ENCODE measurements at regions not wholly inside any gene's neighbourhood (a gene's known extent, or its start where the extent isn't known, plus 50 kb on each side); places are given as distances from the start of the nearest gene placed in this dataset.

DNA sequence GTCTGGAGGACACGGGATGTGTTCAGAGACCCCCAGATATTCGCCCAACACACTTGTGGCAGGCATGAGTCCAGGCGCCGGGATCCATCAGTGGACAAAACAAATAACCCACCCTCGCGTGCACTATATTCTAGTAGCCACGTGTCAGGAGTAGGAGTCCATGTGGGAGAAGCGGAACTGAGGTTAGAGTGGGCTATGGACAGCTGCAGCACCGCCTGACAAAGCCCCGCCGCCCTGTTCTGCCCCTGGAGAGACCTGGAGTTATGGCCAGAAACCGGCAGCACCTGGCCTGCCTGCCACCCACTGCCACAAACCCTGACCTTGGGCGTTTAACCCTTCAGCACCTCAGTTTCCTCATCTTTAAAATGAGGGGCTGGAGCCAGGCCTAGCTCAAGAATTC lies 181.0 kb upstream of the RNF32 start:
- H3K9me3 Mint-ChIP-seq, result 0 out of 3 replicates have a peak, but pooled peaks cover 2% of the 10 kb centered on the region
- TF ChIP-seq, protein P1, sequence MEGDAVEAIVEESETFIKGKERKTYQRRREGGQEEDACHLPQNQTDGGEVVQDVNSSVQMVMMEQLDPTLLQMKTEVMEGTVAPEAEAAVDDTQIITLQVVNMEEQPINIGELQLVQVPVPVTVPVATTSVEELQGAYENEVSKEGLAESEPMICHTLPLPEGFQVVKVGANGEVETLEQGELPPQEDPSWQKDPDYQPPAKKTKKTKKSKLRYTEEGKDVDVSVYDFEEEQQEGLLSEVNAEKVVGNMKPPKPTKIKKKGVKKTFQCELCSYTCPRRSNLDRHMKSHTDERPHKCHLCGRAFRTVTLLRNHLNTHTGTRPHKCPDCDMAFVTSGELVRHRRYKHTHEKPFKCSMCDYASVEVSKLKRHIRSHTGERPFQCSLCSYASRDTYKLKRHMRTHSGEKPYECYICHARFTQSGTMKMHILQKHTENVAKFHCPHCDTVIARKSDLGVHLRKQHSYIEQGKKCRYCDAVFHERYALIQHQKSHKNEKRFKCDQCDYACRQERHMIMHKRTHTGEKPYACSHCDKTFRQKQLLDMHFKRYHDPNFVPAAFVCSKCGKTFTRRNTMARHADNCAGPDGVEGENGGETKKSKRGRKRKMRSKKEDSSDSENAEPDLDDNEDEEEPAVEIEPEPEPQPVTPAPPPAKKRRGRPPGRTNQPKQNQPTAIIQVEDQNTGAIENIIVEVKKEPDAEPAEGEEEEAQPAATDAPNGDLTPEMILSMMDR (conservative IDR thresholded peaks at IDR 0.05; ENCODE audit: low read depth in 2 of 2), result no peak
- no peak for TF ChIP-seq ZNF114 (CRISPR knock-in tag; IDR thresholded peaks at IDR 0.05)
- no peak for TF ChIP-seq STAT1 (IDR thresholded peaks at IDR 0.05; ENCODE audit: unreplicated experiment)
- TF ChIP-seq, protein P2, sequence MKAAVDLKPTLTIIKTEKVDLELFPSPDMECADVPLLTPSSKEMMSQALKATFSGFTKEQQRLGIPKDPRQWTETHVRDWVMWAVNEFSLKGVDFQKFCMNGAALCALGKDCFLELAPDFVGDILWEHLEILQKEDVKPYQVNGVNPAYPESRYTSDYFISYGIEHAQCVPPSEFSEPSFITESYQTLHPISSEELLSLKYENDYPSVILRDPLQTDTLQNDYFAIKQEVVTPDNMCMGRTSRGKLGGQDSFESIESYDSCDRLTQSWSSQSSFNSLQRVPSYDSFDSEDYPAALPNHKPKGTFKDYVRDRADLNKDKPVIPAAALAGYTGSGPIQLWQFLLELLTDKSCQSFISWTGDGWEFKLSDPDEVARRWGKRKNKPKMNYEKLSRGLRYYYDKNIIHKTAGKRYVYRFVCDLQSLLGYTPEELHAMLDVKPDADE (IDR thresholded peaks at IDR 0.05), result no peak
- TF ChIP-seq EZH2phosphoT487 (IDR thresholded peaks at IDR 0.05; ENCODE audit: unreplicated experiment), result no peak
- TF ChIP-seq CREB1 (CRISPR knock-in tag; IDR thresholded peaks at IDR 0.05; ENCODE audit: low read depth), result no peak
- TF ChIP-seq ZNF331 (CRISPR knock-in tag; IDR thresholded peaks at IDR 0.05; ENCODE audit: low read depth), result no peak
- no peak for TF ChIP-seq NANOG (IDR thresholded peaks at IDR 0.05; ENCODE audit: borderline replicate concordance)
- no peaks in the 10 kb centered on the region for H3K36me3 Mint-ChIP-seq (ENCODE audit: low read depth)
- Histone ChIP-seq H3K4me1 (ENCODE audit: insufficient read depth) (no peaks in the 10 kb centered on the region), H3K4me3 (no peak overlapping the region), H3K27ac (ENCODE audit: low read depth) (no peak overlapping the region), H3F3A (replicated peaks; ENCODE audit: low read depth) (no peaks in the 10 kb centered on the region), H2AFZ (no peak overlapping the region), H3K79me2 (replicated peaks; ENCODE audit: insufficient read depth) (no peaks in the 10 kb centered on the region), H3K4me2 (no peak overlapping the region), H3K9me2 (ENCODE audit: insufficient read depth) (no peaks in the 10 kb centered on the region), H4K20me1 (replicated peaks; ENCODE audit: insufficient read depth) (no peaks in the 10 kb centered on the region), H3K27me3 (ENCODE audit: insufficient read depth) (no peaks in the 10 kb centered on the region), H3K36me3 (ENCODE audit: insufficient read depth) (no peaks in the 10 kb centered on the region)
- H3K27me3 Mint-ChIP-seq (ENCODE audit: insufficient read depth, low read depth, poor library complexity), result peaks cover 10% of the 10 kb centered on the region
- DNase-seq (ENCODE audit: low spot score) (no peak), ATAC-seq (no peak)
- no peak overlapping the region for H3K4me3 Mint-ChIP-seq
- H3K4me1 Mint-ChIP-seq, result peaks cover 6% of the 10 kb centered on the region; the same call in 1 of the 3 replicates
- H3K27ac Mint-ChIP-seq, result no peak overlapping the region

DNA sequence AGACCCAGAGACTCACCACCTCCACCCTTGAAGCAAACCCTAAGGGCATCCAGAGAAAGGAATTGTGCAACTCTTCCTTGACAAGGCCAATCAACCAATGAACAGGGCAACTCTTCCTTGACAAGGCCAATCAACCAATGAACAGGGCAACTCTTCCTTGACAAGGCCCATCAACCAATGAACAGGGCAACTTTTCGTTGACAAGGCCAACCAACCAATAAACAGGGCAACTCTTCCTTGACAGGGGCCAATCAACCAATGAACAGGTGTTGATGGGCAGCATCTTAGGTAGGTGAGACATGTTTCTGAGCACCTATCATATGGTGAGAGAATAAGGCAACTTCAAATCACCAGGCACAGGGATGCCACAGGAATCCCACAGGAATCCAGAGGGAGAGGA lies 181.5 kb upstream of the RNF32 start:
- Histone ChIP-seq H3K79me2 (replicated peaks; ENCODE audit: insufficient read depth) (no peaks in the 10 kb centered on the region), H3K36me3 (ENCODE audit: insufficient read depth) (no peaks in the 10 kb centered on the region), H3K27me3 (ENCODE audit: insufficient read depth) (no peaks in the 10 kb centered on the region), H3K4me3 (no peak overlapping the region), H4K20me1 (replicated peaks; ENCODE audit: insufficient read depth) (no peaks in the 10 kb centered on the region), H3F3A (replicated peaks; ENCODE audit: low read depth) (no peaks in the 10 kb centered on the region), H2AFZ (no peak overlapping the region), H3K4me2 (no peak overlapping the region), H3K9me2 (ENCODE audit: insufficient read depth) (no peaks in the 10 kb centered on the region), H3K27ac (ENCODE audit: low read depth) (no peak overlapping the region), H3K4me1 (ENCODE audit: insufficient read depth) (no peaks in the 10 kb centered on the region)
- 0 out of 3 replicates have a peak, but pooled peaks cover 2% of the 10 kb centered on the region for H3K9me3 Mint-ChIP-seq
- no peaks in the 10 kb centered on the region for H3K36me3 Mint-ChIP-seq (ENCODE audit: low read depth)
- H3K27ac Mint-ChIP-seq, result no peak overlapping the region
- DNase-seq (ENCODE audit: low spot score) (no peak), ATAC-seq (no peak)
- H3K4me1 Mint-ChIP-seq, result peaks cover 6% of the 10 kb centered on the region; the same call in 1 of the 3 replicates
- H3K27me3 Mint-ChIP-seq (ENCODE audit: insufficient read depth, low read depth, poor library complexity), result peaks cover 7% of the 10 kb centered on the region
- no peak overlapping the region for H3K4me3 Mint-ChIP-seq
- TF ChIP-seq, protein P3, sequence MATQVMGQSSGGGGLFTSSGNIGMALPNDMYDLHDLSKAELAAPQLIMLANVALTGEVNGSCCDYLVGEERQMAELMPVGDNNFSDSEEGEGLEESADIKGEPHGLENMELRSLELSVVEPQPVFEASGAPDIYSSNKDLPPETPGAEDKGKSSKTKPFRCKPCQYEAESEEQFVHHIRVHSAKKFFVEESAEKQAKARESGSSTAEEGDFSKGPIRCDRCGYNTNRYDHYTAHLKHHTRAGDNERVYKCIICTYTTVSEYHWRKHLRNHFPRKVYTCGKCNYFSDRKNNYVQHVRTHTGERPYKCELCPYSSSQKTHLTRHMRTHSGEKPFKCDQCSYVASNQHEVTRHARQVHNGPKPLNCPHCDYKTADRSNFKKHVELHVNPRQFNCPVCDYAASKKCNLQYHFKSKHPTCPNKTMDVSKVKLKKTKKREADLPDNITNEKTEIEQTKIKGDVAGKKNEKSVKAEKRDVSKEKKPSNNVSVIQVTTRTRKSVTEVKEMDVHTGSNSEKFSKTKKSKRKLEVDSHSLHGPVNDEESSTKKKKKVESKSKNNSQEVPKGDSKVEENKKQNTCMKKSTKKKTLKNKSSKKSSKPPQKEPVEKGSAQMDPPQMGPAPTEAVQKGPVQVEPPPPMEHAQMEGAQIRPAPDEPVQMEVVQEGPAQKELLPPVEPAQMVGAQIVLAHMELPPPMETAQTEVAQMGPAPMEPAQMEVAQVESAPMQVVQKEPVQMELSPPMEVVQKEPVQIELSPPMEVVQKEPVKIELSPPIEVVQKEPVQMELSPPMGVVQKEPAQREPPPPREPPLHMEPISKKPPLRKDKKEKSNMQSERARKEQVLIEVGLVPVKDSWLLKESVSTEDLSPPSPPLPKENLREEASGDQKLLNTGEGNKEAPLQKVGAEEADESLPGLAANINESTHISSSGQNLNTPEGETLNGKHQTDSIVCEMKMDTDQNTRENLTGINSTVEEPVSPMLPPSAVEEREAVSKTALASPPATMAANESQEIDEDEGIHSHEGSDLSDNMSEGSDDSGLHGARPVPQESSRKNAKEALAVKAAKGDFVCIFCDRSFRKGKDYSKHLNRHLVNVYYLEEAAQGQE (IDR thresholded peaks at IDR 0.05; ENCODE audit: unreplicated experiment), result no peak
- TF ChIP-seq, protein P4, sequence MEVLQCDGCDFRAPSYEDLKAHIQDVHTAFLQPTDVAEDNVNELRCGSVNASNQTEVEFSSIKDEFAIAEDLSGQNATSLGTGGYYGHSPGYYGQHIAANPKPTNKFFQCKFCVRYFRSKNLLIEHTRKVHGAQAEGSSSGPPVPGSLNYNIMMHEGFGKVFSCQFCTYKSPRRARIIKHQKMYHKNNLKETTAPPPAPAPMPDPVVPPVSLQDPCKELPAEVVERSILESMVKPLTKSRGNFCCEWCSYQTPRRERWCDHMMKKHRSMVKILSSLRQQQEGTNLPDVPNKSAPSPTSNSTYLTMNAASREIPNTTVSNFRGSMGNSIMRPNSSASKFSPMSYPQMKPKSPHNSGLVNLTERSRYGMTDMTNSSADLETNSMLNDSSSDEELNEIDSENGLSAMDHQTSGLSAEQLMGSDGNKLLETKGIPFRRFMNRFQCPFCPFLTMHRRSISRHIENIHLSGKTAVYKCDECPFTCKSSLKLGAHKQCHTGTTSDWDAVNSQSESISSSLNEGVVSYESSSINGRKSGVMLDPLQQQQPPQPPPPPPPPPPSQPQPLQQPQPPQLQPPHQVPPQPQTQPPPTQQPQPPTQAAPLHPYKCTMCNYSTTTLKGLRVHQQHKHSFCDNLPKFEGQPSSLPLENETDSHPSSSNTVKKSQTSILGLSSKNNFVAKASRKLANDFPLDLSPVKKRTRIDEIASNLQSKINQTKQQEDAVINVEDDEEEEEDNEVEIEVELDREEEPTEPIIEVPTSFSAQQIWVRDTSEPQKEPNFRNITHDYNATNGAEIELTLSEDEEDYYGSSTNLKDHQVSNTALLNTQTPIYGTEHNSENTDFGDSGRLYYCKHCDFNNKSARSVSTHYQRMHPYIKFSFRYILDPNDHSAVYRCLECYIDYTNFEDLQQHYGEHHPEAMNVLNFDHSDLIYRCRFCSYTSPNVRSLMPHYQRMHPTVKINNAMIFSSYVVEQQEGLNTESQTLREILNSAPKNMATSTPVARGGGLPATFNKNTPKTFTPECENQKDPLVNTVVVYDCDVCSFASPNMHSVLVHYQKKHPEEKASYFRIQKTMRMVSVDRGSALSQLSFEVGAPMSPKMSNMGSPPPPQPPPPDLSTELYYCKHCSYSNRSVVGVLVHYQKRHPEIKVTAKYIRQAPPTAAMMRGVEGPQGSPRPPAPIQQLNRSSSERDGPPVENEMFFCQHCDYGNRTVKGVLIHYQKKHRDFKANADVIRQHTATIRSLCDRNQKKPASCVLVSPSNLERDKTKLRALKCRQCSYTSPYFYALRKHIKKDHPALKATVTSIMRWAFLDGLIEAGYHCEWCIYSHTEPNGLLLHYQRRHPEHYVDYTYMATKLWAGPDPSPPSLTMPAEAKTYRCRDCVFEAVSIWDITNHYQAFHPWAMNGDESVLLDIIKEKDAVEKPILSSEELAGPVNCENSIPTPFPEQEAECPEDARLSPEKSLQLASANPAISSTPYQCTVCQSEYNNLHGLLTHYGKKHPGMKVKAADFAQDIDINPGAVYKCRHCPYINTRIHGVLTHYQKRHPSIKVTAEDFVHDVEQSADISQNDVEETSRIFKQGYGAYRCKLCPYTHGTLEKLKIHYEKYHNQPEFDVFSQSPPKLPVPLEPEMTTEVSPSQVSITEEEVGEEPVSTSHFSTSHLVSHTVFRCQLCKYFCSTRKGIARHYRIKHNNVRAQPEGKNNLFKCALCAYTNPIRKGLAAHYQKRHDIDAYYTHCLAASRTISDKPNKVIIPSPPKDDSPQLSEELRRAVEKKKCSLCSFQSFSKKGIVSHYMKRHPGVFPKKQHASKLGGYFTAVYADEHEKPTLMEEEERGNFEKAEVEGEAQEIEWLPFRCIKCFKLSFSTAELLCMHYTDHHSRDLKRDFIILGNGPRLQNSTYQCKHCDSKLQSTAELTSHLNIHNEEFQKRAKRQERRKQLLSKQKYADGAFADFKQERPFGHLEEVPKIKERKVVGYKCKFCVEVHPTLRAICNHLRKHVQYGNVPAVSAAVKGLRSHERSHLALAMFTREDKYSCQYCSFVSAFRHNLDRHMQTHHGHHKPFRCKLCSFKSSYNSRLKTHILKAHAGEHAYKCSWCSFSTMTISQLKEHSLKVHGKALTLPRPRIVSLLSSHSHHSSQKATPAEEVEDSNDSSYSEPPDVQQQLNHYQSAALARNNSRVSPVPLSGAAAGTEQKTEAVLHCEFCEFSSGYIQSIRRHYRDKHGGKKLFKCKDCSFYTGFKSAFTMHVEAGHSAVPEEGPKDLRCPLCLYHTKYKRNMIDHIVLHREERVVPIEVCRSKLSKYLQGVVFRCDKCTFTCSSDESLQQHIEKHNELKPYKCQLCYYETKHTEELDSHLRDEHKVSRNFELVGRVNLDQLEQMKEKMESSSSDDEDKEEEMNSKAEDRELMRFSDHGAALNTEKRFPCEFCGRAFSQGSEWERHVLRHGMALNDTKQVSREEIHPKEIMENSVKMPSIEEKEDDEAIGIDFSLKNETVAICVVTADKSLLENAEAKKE (CRISPR knock-in tag; IDR thresholded peaks at IDR 0.05), result no peak
- TF ChIP-seq STAT1 (IDR thresholded peaks at IDR 0.05; ENCODE audit: unreplicated experiment) (no peak), EZH2phosphoT487 (IDR thresholded peaks at IDR 0.05; ENCODE audit: unreplicated experiment) (no peak)

Data from GM23338 (cell line).